Keratinocyte (primary cell): ENCODE measurements at regions not wholly inside any gene's neighbourhood (a gene's known extent, or its start where the extent isn't known, plus 50 kb on each side); places are given as distances from the start of the nearest gene placed in this dataset.

ENCODE experiments used
- CTCF ChIP-seq, 3 experiments: IDR thresholded peaks in 1 of 3; conservative IDR thresholded peaks in 1 of 3; optimal IDR thresholded peaks in 1 of 3; 2 replicates in 2 of 3; 3 replicates in 1 of 3; pipeline versions ENCODE3 to v1.5.1; 2011; ENCODE audit warnings: low read length in 3 of 3, mild to moderate bottlenecking in 3 of 3, moderate library complexity in 2 of 3, control low read depth in 1 of 3, inconsistent platforms in 1 of 3; ENCODE audit not compliant: insufficient read depth in 2 of 3; ENCODE audit errors: extremely low read depth in 1 of 3
- EZH2 ChIP-seq: IDR thresholded peaks from one replicate; pipeline ENCODE4 v1.6.1; 2012; ENCODE audit warnings: inconsistent platforms, mild to moderate bottlenecking, low read length, moderate library complexity

GRCh38 chr4:153947124-153947523 lies 158.2 kb upstream of the SFRP2 start:
- TF ChIP-seq CTCF (optimal IDR thresholded peaks at IDR 0.05 in 1 of 3, IDR thresholded peaks at IDR 0.05 in 1 of 3, conservative IDR thresholded peaks at IDR 0.05 in 1 of 3; ENCODE audit: extremely low read depth in 1 of 3, insufficient read depth in 2 of 3, low read length in 3 of 3) (no peak), EZH2 (no peak)
